Thoracic aorta (tissue), 2 donors: ENCODE measurements at regions not wholly inside any gene's neighbourhood (a gene's known extent, or its start where the extent isn't known, plus 50 kb on each side); places are given as distances from the start of the nearest gene placed in this dataset.

Experiments
- ATAC-seq: fragments of 150-250 bp; one replicate; pipeline ENCODE4 v1.8.0; 2017; ENCODE audit warnings: low read depth; ENCODE audit not compliant: insufficient number of reproducible peaks, low FRiP score
- DNase-seq: peaks from one replicate; pipeline ENCODE4 v3.0.0-alpha.2; 2020; ENCODE audit warnings: low spot score
- H3K27ac ChIP-seq, 2 donors: fragments of 200-600 bp; sonication (generic); 1 replicate in 1 of 2; 2 replicates in 1 of 2; pipeline ENCODE4 v1.5.1; 2016; ENCODE audit warnings: mild to moderate bottlenecking in 2 of 2, moderate library complexity in 2 of 2
- H3K27me3 ChIP-seq: fragments of 200-600 bp; sonication (generic); replicated peaks from 2 replicates; pipeline ENCODE4 v1.6.0; 2016; ENCODE audit warnings: mild to moderate bottlenecking; ENCODE audit not compliant: insufficient read depth
- H3K36me3 ChIP-seq: fragments of 200-600 bp; sonication (generic); one replicate; pipeline ENCODE4 v1.5.1; 2016
- H3K4me1 ChIP-seq, 2 donors: fragments of 200-600 bp; sonication (generic); 1 replicate in 1 of 2; 2 replicates in 1 of 2; pipeline versions ENCODE4 v1.5.1 to v1.6.0; 2016; ENCODE audit warnings: low read depth in 2 of 2, mild to moderate bottlenecking in 1 of 2; ENCODE audit not compliant: control insufficient read depth in 1 of 2
- H3K4me3 ChIP-seq: fragments of 200-600 bp; sonication (generic); 2 replicates; pipeline ENCODE4 v1.5.1; 2016; ENCODE audit warnings: mild to moderate bottlenecking
- H3K9me3 ChIP-seq: fragments of 200-600 bp; sonication (generic); 2 replicates; pipeline ENCODE4 v1.5.1; 2016
- CTCF ChIP-seq: fragments of 200-600 bp; sonication (generic); IDR thresholded peaks from one replicate; pipeline ENCODE4 v1.5.1; 2019; ENCODE audit warnings: antibody characterized with exemption

GRCh38 chr2:219991116-219991515 is 363.7 kb downstream of the SLC4A3 start:
- DNase-seq = no peak
- H3K27ac ChIP-seq = no peak overlapping the region
- H3K36me3 ChIP-seq = no peaks in the 10 kb centered on the region
- no peak overlapping the region for H3K4me3 ChIP-seq
- H3K9me3 ChIP-seq = no peaks in the 10 kb centered on the region
- no peak for TF ChIP-seq CTCF
- no peak for ATAC-seq
- H3K4me1 ChIP-seq = no peaks in the 10 kb centered on the region
- H3K27me3 ChIP-seq = no peaks in the 10 kb centered on the region

DNA sequence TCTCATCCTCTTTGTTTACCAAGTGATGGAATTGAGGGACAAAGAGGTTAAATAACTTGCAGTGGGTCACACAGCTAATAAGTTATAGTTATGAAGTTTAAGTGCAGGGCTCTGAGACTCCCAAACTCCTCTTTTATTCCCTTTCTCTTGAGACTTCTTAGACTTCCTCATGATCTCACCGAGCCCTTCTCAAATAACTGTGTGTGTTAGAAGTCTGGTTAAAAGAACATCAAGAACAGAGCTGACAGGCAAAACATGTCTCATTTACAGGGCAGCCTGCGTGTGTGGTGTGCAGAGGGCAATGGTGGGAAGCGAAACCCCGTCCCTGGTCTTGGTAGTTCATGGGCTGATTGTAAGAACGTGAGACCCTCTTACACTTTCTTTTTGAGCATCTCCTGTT is 368.0 kb downstream of the SLC4A3 start:
- Histone ChIP-seq H3K4me3 (no peak overlapping the region), H3K27ac (no peak overlapping the region), H3K36me3 (no peaks in the 10 kb centered on the region), H3K27me3 (no peaks in the 10 kb centered on the region), H3K9me3 (no peaks in the 10 kb centered on the region), H3K4me1 (no peaks in the 10 kb centered on the region)
- ATAC-seq = no peak
- no peak for DNase-seq
- no peak for TF ChIP-seq CTCF

- Histone ChIP-seq H3K36me3 (no peaks in the 10 kb centered on the region), H3K27ac (no peak overlapping the region), H3K27me3 (no peaks in the 10 kb centered on the region), H3K9me3 (no peaks in the 10 kb centered on the region), H3K4me1 (peaks cover 0 to under 1% of the 10 kb centered on the region in 2 donors), H3K4me3 (no peak overlapping the region)
- ATAC-seq = no peak
- TF ChIP-seq CTCF = no peak
- no peak for DNase-seq
These were observed 368.7 kb downstream of the SLC4A3 start for GRCh38 chr2:219995991-219996765.

GRCh38 chr2:219997341-219997851 is 370.0 kb downstream of the SLC4A3 start:
- H3K27me3 ChIP-seq = no peaks in the 10 kb centered on the region
- H3K4me1 ChIP-seq = peaks cover 5 to 12% of the 10 kb centered on the region in 2 donors
- DNase-seq (no peak), ATAC-seq (no peak)
- no peaks in the 10 kb centered on the region for H3K36me3 ChIP-seq
- H3K4me3 ChIP-seq = no peak overlapping the region
- H3K27ac ChIP-seq = no peak overlapping the region
- no peaks in the 10 kb centered on the region for H3K9me3 ChIP-seq
- peak; percentile 38 for TF ChIP-seq CTCF

GRCh38 chr2:219998107-219998506 is 370.7 kb downstream of the SLC4A3 start:
- DNase-seq (no peak), ATAC-seq (no peak)
- Histone ChIP-seq H3K36me3 (no peaks in the 10 kb centered on the region), H3K4me3 (no peak overlapping the region), H3K27ac (no peak overlapping the region), H3K27me3 (no peaks in the 10 kb centered on the region), H3K9me3 (no peaks in the 10 kb centered on the region), H3K4me1 (peaks cover 5 to 19% of the 10 kb centered on the region in 2 donors)
- no peak for TF ChIP-seq CTCF
